GM12878 (cell line): ENCODE measurements at regions not wholly inside any gene's neighbourhood (a gene's known extent, or its start where the extent isn't known, plus 50 kb on each side); places are given as distances from the start of the nearest gene placed in this dataset.

Experiments
- ATAC-seq: fragments of 200-7000 bp; cut with Tn5 transposase; 3 replicates; pipeline ENCODE4 v1.9.1; 2020; ENCODE audit warnings: mild to moderate bottlenecking, moderate library complexity
- BruUV-seq: library from RNA; stranded (reverse); fragments of 400-500 nt; replicated peaks from 2 replicates; lab custom pipeline; 2021; lab: Mats Ljungman, UMichigan
- CTCF ChIA-PET: fragments of 300-600 bp; sonication (Branson Sonifier 250); formaldehyde crosslinking; extraction: SDS; loops from one replicate; lab custom pipeline; 2021; ENCODE audit warnings: inconsistent platforms; lab: Yijun Ruan, JAX
- POLR2A ChIA-PET: fragments of 350-600 bp; formaldehyde crosslinking; extraction: SDS; loops from one replicate; lab custom pipeline; 2021; ENCODE audit warnings: inconsistent platforms; lab: Charles Lee
- RAD21 ChIA-PET: fragments of 300-600 bp; sonication (Branson Sonifier 250); formaldehyde crosslinking; loops from one replicate; lab custom pipeline; 2023; ENCODE audit warnings: antibody characterized with exemption; ENCODE audit not compliant: unreplicated experiment; lab: Charles Lee
- SMC1A ChIA-PET: fragments of 300-600 bp; sonication (Branson Sonifier 250); formaldehyde crosslinking; loops from one replicate; lab custom pipeline; 2023; ENCODE audit not compliant: unreplicated experiment, uncharacterized antibody; lab: Charles Lee
- DNase-seq: peaks from one replicate; pipeline ENCODE4 v3.0.0-alpha.2; 2011; ENCODE audit warnings: low read depth, low spot score
- FAIRE-seq: peaks from 3 replicates; lab custom pipeline; 2011; peaks lifted over from hg19 to GRCh38; lab: Jason Lieb, UNC
- H2AFZ ChIP-seq: 2 replicates; pipeline ENCODE4 v1.6.0; 2011; ENCODE audit warnings: low read depth, low read length, control low read depth; ENCODE audit not compliant: control insufficient read depth
- H3K27ac ChIP-seq: 2 replicates; pipeline ENCODE4 v1.5.1; 2011; ENCODE audit warnings: control low read depth; ENCODE audit not compliant: control insufficient read depth, insufficient read depth
- H3K27me3 ChIP-seq, 2 experiments: replicated peaks in 1 of 2; 2 replicates each; pipeline versions ENCODE4 v1.6.0 to v1.6.1; 2011; ENCODE audit warnings: low read length in 1 of 2; ENCODE audit not compliant: control insufficient read depth in 2 of 2, insufficient read depth in 2 of 2
- H3K36me3 ChIP-seq, 2 experiments: 2 replicates each; pipeline ENCODE4 v1.5.1; 2011; ENCODE audit warnings: low read length in 1 of 2; ENCODE audit not compliant: control insufficient read depth in 2 of 2, insufficient read depth in 2 of 2
- H3K4me1 ChIP-seq: 2 replicates; pipeline ENCODE4 v1.6.1; 2011; ENCODE audit warnings: mild to moderate bottlenecking, low read length, moderate library complexity, mixed read lengths; ENCODE audit not compliant: control insufficient read depth, insufficient read depth
- H3K4me2 ChIP-seq: 2 replicates; pipeline ENCODE4 v1.6.0; 2011; ENCODE audit warnings: control low read depth; ENCODE audit not compliant: control insufficient read depth, insufficient read depth
- H3K4me3 ChIP-seq: fragments of 200-600 bp; sonication (generic); 2 replicates; pipeline ENCODE4 v1.5.1; 2016
- H3K79me2 ChIP-seq: 2 replicates; pipeline ENCODE4 v1.6.0; 2011; ENCODE audit warnings: low read length; ENCODE audit not compliant: control insufficient read depth, insufficient read depth
- H3K9ac ChIP-seq: 2 replicates; pipeline ENCODE4 v1.8.0; 2011; ENCODE audit warnings: low read length, control low read depth, mixed read lengths; ENCODE audit not compliant: control insufficient read depth, insufficient read depth
- H3K9me3 ChIP-seq: replicated peaks from 3 replicates; pipeline ENCODE4 v1.5.1; 2011; ENCODE audit warnings: mild to moderate bottlenecking, low read length; ENCODE audit not compliant: control insufficient read depth, insufficient read depth
- H4K20me1 ChIP-seq: 2 replicates; pipeline ENCODE4 v1.6.0; 2011; ENCODE audit not compliant: control insufficient read depth, insufficient read depth
- BACH1 ChIP-seq: fragments of 450-650 bp; IDR thresholded peaks from 2 replicates; pipeline ENCODE4 v1.6.1; 2017; ENCODE audit warnings: mild to moderate bottlenecking, borderline replicate concordance
- E2F8 ChIP-seq: fragments of 450-650 bp; IDR thresholded peaks from 2 replicates; pipeline ENCODE4 v1.6.1; 2018; ENCODE audit warnings: mild to moderate bottlenecking, low read depth, moderate library complexity; ENCODE audit not compliant: partially characterized antibody
- ESRRA ChIP-seq: IDR thresholded peaks from 2 replicates; pipeline ENCODE4 v1.6.1; 2012; ENCODE audit warnings: mild to moderate bottlenecking, low read length, improper control_type of control experiment
- FOS ChIP-seq: IDR thresholded peaks from 3 replicates; pipeline ENCODE4 v1.6.1; 2011; ENCODE audit warnings: borderline replicate concordance; ENCODE audit not compliant: insufficient read length; ENCODE audit errors: extremely low read depth
- HDAC6 ChIP-seq: fragments of 200-600 bp; sonication (generic); IDR thresholded peaks from one replicate; pipeline ENCODE4 v1.8.0; 2017; ENCODE audit warnings: antibody characterized with exemption; ENCODE audit not compliant: unreplicated experiment
- IRF4 ChIP-seq: IDR thresholded peaks from 2 replicates; pipeline ENCODE4 v1.6.1; 2011; ENCODE audit warnings: low read depth, low read length
- PAX8 ChIP-seq: fragments of 450-650 bp; IDR thresholded peaks from 2 replicates; pipeline ENCODE4 v1.6.1; 2017; ENCODE audit warnings: mild to moderate bottlenecking, moderate library complexity
- POU2F2 ChIP-seq: IDR thresholded peaks from 3 replicates; pipeline ENCODE4 v1.6.1; 2011; ENCODE audit warnings: low read depth, mild to moderate bottlenecking, low read length, borderline replicate concordance
- RCOR1 ChIP-seq: conservative IDR thresholded peaks from 2 replicates; pipeline ENCODE4 v1.6.1; 2012; ENCODE audit warnings: low read depth, low read length, improper control_type of control experiment
- SREBF1 ChIP-seq: IDR thresholded peaks from 2 replicates; pipeline ENCODE4 v1.6.1; 2012; ENCODE audit warnings: mild to moderate bottlenecking, low read length
- ZBTB11 ChIP-seq: fragments of 450-650 bp; formaldehyde crosslinking; IDR thresholded peaks from 2 replicates; pipeline ENCODE4 v1.5.0; 2022; ENCODE audit warnings: mild to moderate bottlenecking, missing genetic modification characterization
- WGBS: methylation state at CpG from one replicate; pipeline ENCODE4 v1.1.6; 2016; ENCODE audit warnings: low lambda C conversion rate; ENCODE audit not compliant: insufficient replicate concordance, insufficient coverage; ENCODE audit errors: missing lambda C conversion rate; 5-methylcytosine and 5-hydroxymethylcytosine counted together
- in situ Hi-C: fragments of 300-500 bp; cut with MboI; formaldehyde crosslinking; loops from 9 replicates; pipeline ENCODE4 v1.14.3; 2018; ENCODE audit warnings: mixed read lengths
- intact Hi-C: fragments of 100-400 bp; cut with micrococcal nuclease; formaldehyde crosslinking; loops from one replicate; pipeline ENCODE4 v1.14.2; 2022; ENCODE audit not compliant: unreplicated experiment

GRCh38 chr12:60119327-60119726 is 523.5 kb downstream of the SLC16A7 start:
- H3K27ac ChIP-seq: no peak overlapping the region
- H3K36me3 ChIP-seq: no peaks in the 10 kb centered on the region
- DNase-seq: no peak
- H3K9me3 ChIP-seq: no peaks in the 10 kb centered on the region
- WGBS: 23% methylated on average over 2 of the region's 2 CpGs
- ATAC-seq: no peak
- ChIA-PET POLR2A (no interaction called here), CTCF (no interaction called here), SMC1A (no interaction called here), RAD21 (no interaction called here)
- no peaks in the 10 kb centered on the region for H4K20me1 ChIP-seq
- no peak overlapping the region for H2AFZ ChIP-seq
- TF ChIP-seq E2F8 (no peak), SREBF1 (no peak), ZBTB11 (no peak), HDAC6 (no peak), BACH1 (no peak), RCOR1 (no peak), ESRRA (no peak), IRF4 (no peak), FOS (no peak), POU2F2 (no peak), PAX8 (no peak)
- no peak for FAIRE-seq
- H3K4me3 ChIP-seq: no peak overlapping the region
- no peaks in the 10 kb centered on the region for H3K79me2 ChIP-seq
- H3K27me3 ChIP-seq: no peaks in the 10 kb centered on the region
- no TSS peak for BruUV-seq
- H3K4me2 ChIP-seq: no peak overlapping the region
- in situ Hi-C loops: no loop called here
- H3K4me1 ChIP-seq: no peaks in the 10 kb centered on the region
- no peak overlapping the region for H3K9ac ChIP-seq
- intact Hi-C loops: no loop called here
